ENCODE measurements at regions not wholly inside any gene's neighbourhood (a gene's known extent, or its start where the extent isn't known, plus 50 kb on each side); places are given as distances from the start of the nearest gene placed in this dataset.

DNA sequence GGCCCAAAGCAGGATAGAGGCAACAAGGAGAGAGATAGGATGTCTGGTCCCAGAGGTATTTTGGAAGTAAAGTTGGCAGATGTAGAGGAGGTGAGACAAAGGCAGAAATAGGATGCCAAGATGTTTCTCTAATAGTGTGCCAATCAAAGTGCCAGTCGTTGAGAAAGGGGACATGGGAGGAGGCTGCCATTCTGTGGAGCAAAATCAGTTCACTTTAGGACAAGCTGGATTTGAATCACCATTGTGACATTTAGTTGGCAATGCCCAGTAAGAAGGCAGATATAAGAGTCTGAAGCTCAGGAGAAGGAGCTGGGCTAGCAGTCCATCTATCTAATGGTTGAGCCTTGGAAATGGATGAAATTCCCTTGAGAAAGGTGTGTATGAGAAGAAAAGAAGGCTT is 53.8 kb downstream of the ADRB2 start:
- DNase-seq (no peak), ATAC-seq (ENCODE audit: insufficient read depth, low FRiP score) (no peak)
- H3K9me3 ChIP-seq (ENCODE audit: control insufficient read depth in 4 of 4, insufficient read depth in 3 of 4, low read length in 3 of 4): no peaks in the 10 kb centered on the region
- H3K27me3 ChIP-seq (ENCODE audit: control insufficient read depth in 3 of 3, insufficient read depth in 3 of 3, low read length in 2 of 3): no peaks in the 10 kb centered on the region
- H3K4me3 ChIP-seq: no peak overlapping the region
- H3K9ac ChIP-seq (ENCODE audit: insufficient read depth in 1 of 2, low read length in 2 of 2): no peak overlapping the region
- WGBS, 2 donors: 52 to 68% methylated on average over 1 of the region's 1 CpG
- H3K36me3 ChIP-seq (ENCODE audit: control insufficient read depth in 4 of 4, insufficient read depth in 4 of 4, low read length in 4 of 4): no peaks in the 10 kb centered on the region
- peaks cover 0 to 2% (median 0%) of the 10 kb centered on the region in 5 donors for H3K4me1 ChIP-seq (ENCODE audit: control insufficient read depth in 5 of 5, insufficient read depth in 5 of 5, low read length in 5 of 5)
- no peak overlapping the region for H3K27ac ChIP-seq (ENCODE audit: low read depth in 1 of 2, low read length in 1 of 2)
- TF ChIP-seq, protein P1, sequence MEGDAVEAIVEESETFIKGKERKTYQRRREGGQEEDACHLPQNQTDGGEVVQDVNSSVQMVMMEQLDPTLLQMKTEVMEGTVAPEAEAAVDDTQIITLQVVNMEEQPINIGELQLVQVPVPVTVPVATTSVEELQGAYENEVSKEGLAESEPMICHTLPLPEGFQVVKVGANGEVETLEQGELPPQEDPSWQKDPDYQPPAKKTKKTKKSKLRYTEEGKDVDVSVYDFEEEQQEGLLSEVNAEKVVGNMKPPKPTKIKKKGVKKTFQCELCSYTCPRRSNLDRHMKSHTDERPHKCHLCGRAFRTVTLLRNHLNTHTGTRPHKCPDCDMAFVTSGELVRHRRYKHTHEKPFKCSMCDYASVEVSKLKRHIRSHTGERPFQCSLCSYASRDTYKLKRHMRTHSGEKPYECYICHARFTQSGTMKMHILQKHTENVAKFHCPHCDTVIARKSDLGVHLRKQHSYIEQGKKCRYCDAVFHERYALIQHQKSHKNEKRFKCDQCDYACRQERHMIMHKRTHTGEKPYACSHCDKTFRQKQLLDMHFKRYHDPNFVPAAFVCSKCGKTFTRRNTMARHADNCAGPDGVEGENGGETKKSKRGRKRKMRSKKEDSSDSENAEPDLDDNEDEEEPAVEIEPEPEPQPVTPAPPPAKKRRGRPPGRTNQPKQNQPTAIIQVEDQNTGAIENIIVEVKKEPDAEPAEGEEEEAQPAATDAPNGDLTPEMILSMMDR (IDR thresholded peaks at IDR 0.05; ENCODE audit: control extremely low read depth, extremely low read depth): no peak

DNA sequence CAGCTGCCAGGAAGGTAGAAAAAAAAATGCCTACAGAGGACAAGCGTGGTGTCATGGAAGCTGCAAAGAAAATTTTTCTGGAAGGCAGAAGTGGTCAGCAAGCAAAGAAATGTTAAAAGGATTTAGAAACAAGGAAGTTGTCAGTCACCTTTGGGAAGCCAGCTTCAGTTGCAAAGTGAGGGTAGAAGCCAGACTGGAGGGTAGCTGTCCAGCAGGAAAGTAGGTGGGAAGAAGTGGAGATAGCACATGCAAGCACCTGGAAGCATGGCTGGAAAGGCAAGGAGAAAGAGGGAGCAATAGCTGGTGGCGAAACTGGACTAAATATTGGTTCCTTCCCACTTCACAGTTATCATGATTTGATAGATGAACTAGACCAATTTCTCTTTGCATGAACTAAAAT is 54.3 kb downstream of the ADRB2 start:
- Histone ChIP-seq H3K9me3 (ENCODE audit: control insufficient read depth in 4 of 4, insufficient read depth in 3 of 4, low read length in 3 of 4) (no peaks in the 10 kb centered on the region), H3K4me1 (ENCODE audit: control insufficient read depth in 5 of 5, insufficient read depth in 5 of 5, low read length in 5 of 5) (no peaks in the 10 kb centered on the region), H3K4me3 (no peak overlapping the region), H3K27me3 (ENCODE audit: control insufficient read depth in 3 of 3, insufficient read depth in 3 of 3, low read length in 2 of 3) (no peaks in the 10 kb centered on the region), H3K27ac (ENCODE audit: low read depth in 1 of 2, low read length in 1 of 2) (no peak overlapping the region), H3K36me3 (ENCODE audit: control insufficient read depth in 4 of 4, insufficient read depth in 4 of 4, low read length in 4 of 4) (no peaks in the 10 kb centered on the region), H3K9ac (ENCODE audit: insufficient read depth in 1 of 2, low read length in 2 of 2) (no peak overlapping the region)
- DNase-seq (no peak), ATAC-seq (ENCODE audit: insufficient read depth, low FRiP score) (no peak)
- WGBS, 2 donors: 70 to 82% methylated on average over 2 of the region's 2 CpGs
- TF ChIP-seq, protein P1 (IDR thresholded peaks at IDR 0.05; ENCODE audit: control extremely low read depth, extremely low read depth): no peak

DNA sequence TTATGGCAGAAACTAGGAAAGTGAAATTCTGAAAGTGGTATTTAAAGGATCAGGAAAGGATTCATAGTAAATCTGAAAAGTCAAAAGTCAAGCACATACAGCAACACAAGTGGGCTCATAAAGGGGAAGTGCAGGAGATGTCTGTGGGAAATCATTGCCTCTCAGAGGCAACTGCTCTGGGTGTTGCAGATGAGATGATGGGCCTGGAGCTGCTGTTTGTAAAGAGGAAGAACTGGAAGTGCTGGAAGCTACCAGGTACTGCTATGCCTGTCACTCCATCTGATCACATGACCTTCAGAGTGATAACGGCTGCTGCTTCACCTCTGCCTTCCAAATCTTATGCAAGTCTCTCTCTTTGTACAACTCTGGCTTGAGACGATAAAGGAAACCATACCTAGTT is 55.9 kb downstream of the ADRB2 start:
- no peak for DNase-seq
- Histone ChIP-seq H3K4me3 (no peak overlapping the region), H3K36me3 (ENCODE audit: control insufficient read depth in 4 of 4, insufficient read depth in 4 of 4, low read length in 4 of 4) (no peaks in the 10 kb centered on the region), H3K27me3 (ENCODE audit: control insufficient read depth in 3 of 3, insufficient read depth in 3 of 3, low read length in 2 of 3) (no peaks in the 10 kb centered on the region), H3K4me1 (ENCODE audit: control insufficient read depth in 5 of 5, insufficient read depth in 5 of 5, low read length in 5 of 5) (no peaks in the 10 kb centered on the region), H3K27ac (ENCODE audit: low read depth in 1 of 2, low read length in 1 of 2) (no peak overlapping the region), H3K9me3 (ENCODE audit: control insufficient read depth in 4 of 4, insufficient read depth in 3 of 4, low read length in 3 of 4) (no peaks in the 10 kb centered on the region), H3K9ac (ENCODE audit: insufficient read depth in 1 of 2, low read length in 2 of 2) (no peak overlapping the region)
- TF ChIP-seq, protein P1 (IDR thresholded peaks at IDR 0.05; ENCODE audit: control extremely low read depth, extremely low read depth): no peak
- no peak for ATAC-seq (ENCODE audit: insufficient read depth, low FRiP score)
- 28 to 63% methylated on average over 2 of the region's 2 CpGs for WGBS, 2 donors

DNA sequence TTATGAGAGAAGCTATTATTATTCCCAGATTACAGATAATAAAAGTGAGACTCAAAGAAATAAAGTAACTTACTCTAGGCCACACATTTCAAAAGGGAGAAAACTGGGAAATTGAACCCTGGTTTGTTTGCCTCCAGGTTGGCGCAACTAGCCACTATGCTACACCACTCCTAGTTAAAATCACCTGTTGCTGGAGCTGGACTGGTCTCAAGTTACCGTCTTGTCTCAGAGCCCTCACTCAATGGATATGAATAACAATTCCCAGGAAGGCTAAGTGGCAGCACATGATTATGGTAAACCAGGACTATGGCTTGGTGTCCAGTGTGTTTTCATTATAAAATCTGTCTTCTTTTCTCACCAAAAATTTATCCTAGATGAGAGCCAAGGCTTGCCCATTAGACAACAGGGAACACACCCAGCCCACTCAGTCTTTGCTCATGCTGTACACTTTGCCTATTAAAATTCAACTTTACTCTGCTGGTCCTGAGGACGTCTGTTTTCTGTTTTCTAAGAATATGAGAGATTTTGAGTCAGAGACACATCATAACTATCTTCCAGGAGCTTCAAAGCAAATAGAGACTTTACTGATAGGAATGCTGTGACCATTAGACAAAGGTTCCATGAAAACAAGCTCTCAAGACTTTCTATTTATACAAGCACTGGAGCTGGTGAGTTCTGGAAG is 58.1 kb downstream of the ADRB2 start:
- Histone ChIP-seq H3K27me3 (ENCODE audit: control insufficient read depth in 3 of 3, insufficient read depth in 3 of 3, low read length in 2 of 3) (no peaks in the 10 kb centered on the region), H3K4me3 (no peak overlapping the region), H3K9me3 (ENCODE audit: control insufficient read depth in 4 of 4, insufficient read depth in 3 of 4, low read length in 3 of 4) (no peaks in the 10 kb centered on the region), H3K27ac (ENCODE audit: low read depth in 1 of 2, low read length in 1 of 2) (no peak overlapping the region), H3K36me3 (ENCODE audit: control insufficient read depth in 4 of 4, insufficient read depth in 4 of 4, low read length in 4 of 4) (no peaks in the 10 kb centered on the region), H3K4me1 (ENCODE audit: control insufficient read depth in 5 of 5, insufficient read depth in 5 of 5, low read length in 5 of 5) (no peaks in the 10 kb centered on the region), H3K9ac (ENCODE audit: insufficient read depth in 1 of 2, low read length in 2 of 2) (no peak overlapping the region)
- DNase-seq (no peak), ATAC-seq (ENCODE audit: insufficient read depth, low FRiP score) (no peak)
- 85 to 88% methylated on average over 3 of the region's 3 CpGs for WGBS, 2 donors
- TF ChIP-seq, protein P1 (IDR thresholded peaks at IDR 0.05; ENCODE audit: control extremely low read depth, extremely low read depth): no peak
